CD4-positive, alpha-beta T cell treated with Interleukin-12 subunit alpha and Interleukin-12 subunit beta, for 1 hour (primary cell): ENCODE measurements at regions not wholly inside any gene's neighbourhood (a gene's known extent, or its start where the extent isn't known, plus 50 kb on each side); places are given as distances from the start of the nearest gene placed in this dataset.

ENCODE experiments used
- DNase-seq: peaks from one replicate; pipeline ENCODE4 v3.0.0-alpha.2; 2020

DNA sequence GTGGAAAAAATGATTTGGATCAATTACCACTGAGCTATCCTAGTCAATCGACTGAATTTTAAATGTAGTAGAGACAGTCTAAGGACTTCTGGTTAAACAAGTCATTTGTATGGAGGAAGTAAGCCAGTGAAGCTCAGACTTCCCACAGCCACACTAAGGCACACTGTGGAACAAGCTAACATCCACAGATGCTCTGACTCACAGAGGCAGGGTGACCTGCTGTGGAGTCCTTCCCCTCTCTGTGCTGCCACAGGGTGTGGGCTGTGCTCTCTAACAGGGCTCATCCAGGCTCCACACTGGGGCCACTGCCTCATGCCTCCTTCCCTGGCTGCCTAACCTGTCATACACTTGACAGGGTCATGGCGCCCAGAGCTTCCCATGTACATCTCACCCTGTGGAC, 351.0 kb downstream of the GALR1 start:
- DNase-seq = no peak

DNA sequence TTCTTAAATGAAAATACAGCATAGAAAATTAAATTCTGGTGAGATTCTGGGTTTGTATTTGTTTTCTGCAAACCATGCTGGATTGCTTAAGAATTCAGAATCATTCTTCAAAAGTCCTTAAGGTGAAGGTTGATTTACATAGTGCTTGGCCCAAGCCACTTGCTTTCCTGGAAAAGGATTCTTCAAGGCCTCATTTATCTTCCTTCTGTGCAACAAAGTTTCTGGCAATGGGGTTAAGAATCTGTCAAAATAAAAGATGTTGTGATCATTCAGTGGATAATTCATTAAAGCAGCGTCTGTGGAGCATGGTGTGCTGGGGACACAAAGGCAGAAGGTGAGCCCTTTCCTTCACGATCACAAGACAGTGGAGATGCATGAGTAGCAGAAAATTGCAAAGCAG, 351.9 kb downstream of the GALR1 start:
- DNase-seq = no peak

DNA sequence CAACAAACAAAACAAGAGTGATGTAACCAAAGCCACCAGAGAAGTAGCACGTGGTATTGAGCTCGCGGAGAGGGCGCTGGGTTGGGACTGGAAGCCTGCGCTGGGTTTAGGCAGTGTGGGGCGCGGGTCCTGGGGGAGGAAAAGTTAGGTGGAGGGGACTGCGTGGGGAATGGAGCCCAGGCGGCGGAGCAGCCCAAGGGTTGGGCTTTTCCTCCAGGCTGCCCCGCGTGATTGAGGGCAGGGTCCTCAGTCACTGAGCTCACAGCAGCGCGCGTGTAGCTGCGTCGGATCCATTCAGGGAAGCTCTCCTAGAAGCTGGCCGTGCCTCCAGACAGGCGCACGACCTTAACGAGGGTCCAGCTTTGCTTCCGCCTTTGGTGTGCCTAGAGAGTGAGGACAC, 357.4 kb downstream of the GALR1 start:
- DNase-seq = no peak

DNA sequence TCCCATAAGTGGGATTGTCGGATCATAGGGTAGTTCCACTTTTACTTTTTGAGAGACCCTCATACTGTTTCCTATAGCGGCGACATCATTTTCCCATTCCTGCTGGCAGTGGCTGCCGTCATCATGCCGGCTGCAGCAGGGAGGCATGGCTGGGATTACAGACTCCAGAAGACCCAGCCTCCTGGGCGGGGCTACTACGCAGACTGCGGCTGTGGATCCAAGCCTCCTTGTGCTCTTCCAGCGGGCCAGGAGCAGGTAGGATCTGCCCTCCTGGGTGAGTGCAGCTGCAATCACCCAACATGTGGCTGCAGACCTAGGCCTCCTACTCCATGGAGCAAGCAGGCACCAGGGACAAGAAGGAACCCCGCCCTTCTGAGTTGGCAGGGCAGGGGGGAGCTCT, 359.2 kb downstream of the GALR1 start:
- DNase-seq = no peak

DNA sequence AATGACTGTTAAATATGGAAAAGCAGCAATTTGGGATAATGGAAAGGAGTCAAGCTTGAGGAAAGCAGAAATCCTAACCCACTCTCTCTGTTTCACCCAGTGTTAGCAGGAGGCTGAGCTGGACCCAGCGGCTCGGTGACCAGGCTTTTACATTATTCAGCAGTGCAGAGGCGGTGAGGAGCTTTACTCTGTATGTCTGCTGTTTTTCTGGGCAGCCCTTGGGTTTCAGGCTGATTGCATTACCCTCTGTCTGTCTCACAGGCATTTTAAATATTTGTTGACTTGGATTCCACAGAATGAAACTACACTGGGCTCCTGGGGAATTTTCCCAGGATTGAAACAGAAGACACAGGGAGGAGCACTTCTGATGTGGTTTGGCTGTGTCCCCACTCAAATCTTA, 368.0 kb downstream of the GALR1 start:
- DNase-seq = no peak

DNA sequence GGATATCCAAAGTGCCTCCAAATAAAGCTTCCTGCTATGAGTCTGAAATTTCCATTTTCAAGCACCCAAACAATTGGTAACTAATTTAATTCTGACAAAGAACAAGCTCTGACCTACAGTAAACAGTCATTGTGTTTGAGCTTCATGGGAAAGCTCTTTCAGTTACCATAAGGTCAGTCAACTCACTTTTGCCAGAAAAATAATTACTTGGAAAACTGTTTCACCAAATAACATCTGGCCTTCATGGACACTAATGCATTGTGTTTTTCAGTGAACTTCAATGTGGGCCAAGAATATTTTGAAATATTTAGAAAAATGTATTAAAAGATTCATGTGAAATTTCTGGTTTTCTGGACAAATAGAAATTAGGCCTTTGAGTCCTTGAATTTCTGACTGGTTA, 369.9 kb downstream of the GALR1 start:
- DNase-seq = no peak

DNA sequence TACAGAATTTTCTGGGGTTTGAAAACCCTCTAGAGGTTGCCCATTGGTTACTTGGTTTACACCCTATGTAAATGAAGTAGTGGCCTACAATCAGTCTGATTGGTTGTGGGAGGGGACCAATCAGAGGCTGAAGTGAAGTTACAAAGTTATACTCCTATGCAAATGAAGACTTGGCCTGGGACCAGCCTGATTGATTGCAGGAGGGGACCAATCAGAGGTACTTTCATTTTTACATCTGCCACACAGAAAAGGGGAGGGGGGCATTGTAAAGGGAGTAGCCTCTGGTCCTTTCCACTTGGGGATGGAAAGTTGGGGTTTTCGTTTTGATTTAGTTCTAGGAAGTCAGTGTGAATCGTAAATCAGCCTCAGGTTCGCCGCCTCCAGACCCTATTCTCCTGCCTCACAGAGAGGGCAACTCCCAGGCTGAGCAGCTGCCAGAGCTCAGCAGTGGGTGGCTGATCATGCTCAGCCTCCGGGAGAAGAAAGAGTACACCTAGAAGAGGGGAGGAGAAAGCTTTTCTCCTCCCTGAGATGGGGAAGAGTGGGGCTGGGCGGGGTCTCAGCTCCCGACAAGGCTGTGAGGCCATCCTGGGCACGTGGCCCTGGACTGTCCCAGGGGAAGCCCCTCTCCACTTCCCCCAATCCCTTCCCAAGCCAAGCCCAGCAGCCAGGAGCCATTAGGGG, 372.5 kb downstream of the GALR1 start:
- peak; percentile 52 for DNase-seq

DNA sequence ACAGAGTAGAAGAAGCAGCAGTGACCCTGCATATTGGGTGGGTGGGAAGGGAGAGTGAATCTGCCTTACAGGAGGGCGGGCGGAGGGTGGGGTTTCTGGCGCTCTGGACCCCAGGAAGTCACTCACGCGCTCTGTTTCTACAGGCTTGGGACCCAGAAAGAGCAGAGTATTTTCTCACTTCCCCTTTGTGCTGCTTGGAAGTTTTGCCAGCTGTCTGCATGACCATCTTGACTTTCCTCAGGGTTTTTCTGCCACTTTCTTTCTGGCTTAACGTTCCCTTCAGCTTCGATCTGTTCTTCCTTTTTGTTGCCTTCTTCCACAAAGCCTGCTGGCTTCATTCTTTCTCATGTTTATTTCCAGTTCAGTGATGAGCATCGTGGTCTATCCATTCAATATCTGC, 383.1 kb downstream of the GALR1 start:
- DNase-seq = no peak

DNA sequence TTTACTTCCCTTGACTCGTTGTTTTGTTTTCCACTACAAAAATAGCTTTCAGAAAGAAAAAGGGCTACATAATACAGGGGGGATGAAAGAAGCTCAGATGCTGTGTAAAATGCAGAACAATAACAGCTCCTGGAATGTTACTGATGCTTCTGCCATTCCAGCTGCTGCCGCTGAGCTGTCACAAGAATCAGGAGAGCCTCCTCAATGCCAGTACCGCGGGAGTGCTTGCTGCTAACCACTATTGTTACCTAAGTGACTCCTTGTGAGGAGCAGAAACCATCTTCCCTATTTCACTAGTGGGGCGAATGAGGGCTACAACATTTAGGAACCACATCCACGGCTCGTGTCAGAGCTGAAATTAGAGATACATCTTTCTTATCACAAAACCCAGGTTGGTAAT, 384.8 kb downstream of the GALR1 start:
- no peak for DNase-seq

DNA sequence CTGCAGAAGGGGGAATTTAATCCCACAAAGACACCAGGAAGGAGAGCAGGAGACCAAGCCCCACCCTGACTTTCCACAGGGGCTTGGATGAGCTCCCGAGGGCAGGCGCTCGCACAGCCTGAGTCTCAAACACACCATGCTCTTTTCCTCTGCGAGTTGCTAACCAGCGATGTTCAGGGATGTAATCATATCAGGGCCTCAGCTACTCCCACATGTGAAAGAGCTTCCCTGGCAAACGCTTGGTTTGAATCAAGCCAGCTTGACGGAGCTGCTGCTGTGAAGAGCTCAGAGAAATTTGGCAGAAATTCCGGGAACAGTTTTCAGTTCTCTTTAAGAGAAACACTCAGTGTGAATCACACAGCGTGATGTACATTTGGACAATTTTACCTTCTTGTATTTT, 385.8 kb downstream of the GALR1 start:
- no peak for DNase-seq

DNA sequence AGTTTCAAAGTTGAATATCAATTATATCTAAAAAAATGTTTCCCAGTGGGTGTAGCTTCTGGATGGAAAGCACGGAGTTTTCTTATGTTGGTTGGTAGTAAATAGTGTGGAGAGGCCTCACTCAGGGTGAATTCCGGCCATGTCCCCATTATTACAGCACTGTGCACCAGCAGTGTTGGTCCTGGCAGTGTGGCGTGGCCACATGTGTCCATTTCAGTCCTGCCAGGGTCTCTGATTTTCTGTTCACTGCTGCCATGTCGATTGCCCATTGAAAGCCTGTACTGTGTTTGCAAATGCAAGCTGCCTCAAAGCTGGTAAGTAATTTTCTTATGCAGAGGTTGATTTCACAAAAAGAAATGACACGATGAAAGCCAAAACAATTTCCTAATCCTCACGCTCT, 386.2 kb downstream of the GALR1 start:
- no peak for DNase-seq

DNA sequence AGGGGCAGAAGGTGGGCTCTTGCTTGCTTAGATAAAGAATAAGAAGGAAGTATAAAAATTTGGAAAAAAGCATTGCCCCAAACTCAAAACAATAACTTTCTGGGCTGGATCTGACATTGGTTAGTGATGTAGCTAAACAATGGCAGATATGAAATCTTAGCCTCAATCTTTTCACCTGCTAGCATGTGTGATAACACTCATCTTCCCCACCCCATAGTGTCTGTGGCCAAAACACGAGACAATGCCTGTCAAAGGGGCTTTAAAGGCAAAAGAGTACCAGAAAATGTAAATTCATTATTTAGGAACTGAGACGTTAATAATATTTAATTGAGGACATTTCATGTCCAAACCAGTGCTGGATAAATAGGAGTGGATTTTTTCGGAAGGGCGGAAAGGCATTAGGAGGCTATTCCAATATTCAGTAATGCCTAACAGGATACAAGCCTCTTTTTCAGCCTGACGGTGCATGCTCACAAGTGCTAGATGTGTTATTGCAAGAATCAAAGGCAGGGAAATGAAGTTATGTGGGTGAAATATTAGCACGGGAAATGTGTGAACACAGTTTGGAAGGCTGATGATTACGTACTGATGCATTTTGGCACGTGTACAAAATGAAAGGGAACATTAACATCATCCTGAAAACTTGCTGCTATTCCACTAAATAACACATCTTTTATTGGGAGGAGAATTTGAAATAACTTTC, 395.7 kb downstream of the GALR1 start:
- DNase-seq = no peak

DNA sequence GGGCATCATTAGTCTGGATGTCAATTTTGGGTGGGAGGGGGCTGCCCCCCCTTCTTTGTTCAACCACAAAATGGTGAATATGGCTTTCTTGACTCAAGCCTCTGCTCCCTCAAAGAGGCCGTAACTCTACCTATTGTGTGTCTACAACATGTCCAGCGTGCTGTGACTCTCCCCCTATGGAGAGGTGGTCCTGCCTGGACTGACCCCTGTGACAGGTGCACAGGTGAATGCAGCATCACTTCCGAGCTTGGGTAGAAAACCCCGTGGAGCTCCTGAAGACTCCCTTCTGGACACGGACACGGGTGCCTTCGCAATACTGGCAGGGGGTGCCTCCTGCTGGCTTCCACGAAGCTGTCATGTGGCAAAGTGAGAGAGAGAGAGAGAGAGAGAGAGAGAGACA, 397.8 kb downstream of the GALR1 start:
- no peak for DNase-seq

DNA sequence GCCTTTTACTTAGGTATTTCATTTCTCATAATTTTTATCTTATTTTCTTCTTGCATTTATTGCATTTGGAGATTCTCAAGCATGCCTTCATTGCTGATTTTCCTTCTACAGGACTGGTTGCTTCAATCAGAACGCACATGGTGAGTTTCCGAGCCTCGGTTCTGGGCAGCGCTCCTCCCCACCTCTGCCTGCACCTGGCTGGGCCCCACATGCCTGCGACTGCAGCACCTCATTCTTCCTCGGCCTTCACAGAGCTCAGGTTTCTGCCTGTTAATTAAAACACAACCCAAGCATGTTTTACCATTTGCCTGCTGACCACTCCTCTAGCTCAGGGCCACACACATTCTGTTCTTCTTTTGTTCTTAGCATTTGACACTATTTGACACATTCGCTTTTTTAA, 398.8 kb downstream of the GALR1 start:
- no peak for DNase-seq

DNA sequence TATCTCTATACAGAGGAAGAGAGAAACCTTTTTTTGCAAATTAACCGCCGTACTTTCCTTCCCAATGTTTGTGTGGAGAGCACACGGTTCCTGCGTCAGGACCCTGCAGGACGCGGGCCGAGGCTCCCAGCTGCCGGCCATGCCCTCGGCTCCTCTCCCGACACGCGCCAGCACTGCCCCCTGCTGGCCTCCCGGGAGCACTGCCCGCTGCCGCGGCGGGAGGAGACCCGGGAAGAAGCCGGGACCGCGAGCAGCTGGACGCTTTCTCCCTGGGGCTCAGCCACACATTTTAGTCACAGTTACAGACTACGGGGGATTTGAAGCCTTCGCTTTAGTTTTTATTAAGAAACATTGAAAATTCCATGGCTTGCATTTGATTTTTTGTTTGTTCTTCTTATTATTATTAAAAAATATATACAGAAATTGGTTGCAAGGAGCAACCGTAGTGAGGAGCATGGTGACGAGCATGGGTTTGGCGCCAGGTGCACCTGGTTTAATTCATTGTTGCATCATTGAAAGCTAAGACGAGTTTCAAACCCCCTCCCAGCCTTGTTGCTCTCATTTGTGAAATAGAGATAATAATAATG, 401.2 kb downstream of the GALR1 start:
- DNase-seq = peak; percentile 56

DNA sequence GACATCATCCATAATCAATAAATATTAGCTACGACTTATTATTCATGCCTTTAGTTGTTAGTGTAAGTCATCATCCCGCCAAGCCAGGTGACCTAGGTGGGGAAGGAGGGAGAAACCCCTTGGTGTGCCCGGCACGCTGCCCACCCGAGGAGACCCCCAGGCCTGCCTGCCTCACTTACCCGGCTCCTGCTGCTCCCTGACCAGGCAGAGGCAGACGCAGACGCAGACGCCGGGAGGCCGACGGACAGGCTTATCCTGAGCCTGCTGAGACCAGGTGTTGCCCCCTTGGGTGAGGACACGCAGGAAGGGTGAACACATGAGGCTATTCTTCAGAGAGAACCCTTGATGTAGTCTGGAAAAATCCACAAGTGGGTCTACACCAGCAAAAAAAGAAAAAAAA, 401.8 kb downstream of the GALR1 start:
- no peak for DNase-seq

DNA sequence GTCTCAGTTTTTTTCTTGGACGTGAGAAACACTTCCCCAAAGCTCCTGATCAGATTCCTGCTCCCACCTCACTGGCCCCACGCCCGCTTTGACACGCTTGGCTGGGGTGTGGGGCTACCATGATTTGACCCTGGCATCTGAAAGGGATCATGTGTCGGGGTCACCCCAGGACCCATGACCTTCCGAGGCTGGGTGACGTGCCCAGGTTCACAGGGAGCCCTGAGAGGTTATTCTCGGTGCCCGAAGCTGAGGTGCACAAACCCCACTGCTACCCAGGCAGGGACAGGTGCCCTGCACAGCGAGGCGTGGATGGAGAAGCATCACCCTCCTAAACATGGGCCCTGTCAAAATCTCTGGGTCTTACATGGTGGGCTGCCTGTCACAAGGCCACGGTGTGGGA, 404.1 kb downstream of the GALR1 start:
- DNase-seq = no peak

DNA sequence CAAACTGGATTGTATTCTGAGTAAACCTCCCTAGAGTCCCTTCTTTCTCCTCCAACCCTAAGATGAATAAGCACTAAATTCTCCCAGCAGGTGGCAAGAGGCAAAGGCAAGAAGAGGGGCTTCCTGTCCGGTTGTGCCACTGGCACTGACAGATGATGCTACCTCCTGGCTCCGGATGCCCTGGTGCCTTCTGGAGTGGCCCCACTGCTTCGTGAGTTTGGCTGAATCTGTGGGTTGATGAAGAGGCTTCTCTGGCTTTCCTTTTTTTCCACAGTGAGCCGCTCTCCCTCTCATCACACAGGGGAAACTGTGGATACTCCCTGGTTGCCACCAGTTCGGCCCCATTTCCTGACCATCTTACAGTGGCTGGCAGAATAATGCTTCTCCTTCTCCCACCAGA, 404.7 kb downstream of the GALR1 start:
- DNase-seq = no peak

DNA sequence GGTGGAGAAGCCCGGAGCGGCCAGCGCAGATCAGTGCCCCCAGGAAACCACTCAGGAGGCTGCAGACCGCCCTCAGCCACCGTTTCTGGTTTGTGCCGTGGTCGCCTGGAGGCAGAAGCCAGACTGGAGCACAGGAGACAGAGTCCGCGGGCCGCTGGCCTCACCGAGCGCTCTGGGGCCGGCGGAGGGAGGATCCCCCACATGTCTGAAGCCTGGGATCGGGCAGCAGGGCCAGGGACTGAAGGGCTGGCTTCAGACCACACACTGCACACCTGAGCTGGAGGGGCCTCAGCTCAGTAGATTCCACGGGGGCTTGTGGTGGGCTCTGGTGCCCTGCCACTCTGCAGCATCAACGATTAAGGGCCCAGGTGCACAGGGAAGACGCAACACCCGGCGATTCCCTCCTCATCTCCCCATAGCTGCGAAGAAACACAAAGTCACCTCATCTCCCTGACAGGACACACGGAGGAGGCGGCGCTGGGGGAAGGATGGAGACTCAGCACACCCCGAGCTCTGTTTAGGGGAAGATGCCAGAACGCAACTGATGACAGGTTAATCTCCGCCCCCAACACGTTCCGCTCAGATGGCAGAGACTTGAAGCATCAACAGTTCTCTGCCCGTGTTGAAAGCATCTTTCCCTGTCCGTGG, 408.1 kb downstream of the GALR1 start:
- no peak for DNase-seq

DNA sequence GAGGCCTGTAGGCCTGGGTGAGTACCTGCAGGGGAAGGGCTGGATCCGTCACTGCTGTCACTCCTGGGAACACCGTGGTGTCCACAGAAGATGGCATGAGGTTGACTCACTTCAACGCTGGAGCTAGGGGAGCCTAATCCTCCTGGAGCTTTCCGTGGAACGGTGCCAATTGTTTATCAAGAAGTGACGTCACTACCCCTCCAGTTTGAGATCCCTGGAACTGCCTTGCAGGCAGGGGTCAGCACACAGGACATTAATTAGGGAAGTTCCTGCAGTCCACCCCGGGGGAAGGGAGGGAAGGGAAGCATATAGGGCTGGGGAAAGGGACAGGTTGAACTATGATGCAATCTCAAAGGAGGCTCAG, 408.6 kb downstream of the GALR1 start:
- DNase-seq = no peak

DNA sequence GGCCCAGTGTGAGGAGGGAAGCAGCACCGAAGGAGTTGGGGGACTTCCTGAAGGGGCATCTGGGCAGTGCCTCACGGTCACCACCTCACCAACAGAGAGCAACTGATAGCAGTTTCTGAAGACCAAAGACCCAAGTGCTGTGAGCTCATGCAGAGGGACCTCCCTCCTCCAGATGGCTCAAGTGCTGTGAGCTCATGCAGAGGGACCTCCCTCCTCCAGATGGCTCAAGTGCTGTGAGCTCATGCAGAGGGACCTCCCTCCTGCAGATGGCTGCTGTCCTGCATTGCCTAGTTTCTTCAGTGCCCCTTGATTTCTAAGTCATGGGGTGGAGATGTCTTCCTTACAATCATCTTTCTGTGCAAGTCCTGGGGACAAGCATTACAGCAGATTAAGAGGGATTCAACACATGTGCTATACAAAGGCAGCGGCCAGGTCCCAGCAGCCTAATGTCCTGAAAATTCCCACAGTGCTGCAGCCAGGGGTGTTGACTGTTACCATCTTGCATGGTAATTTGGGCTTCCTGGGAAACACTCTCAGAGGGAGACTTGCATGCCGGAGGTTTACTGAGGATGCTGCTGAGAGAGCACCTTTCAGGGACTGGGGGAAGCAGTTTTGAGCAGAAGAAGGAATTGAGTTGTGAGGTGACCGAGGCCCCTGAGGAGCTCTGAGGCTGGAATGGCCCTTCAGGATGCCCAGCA, 409.3 kb downstream of the GALR1 start:
- DNase-seq = no peak

DNA sequence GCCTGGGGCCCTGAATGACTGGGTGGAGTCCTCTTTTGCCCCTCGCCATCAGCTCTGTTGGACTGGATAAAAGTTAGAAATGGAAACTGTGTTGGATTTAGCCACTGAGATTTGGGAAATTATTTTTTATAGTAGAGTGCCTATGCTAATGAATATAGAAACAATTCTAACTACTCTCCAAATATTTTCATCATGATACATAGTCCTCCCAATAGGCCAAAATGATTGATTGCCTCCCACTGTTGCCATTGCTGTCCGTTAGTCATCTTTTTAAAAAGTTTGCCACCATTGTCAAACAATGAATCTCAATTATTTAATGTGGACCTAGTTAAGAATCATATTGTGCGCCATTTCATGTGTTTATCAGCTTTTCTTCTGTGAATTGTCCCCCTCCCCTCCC, 417.0 kb downstream of the GALR1 start:
- no peak for DNase-seq

DNA sequence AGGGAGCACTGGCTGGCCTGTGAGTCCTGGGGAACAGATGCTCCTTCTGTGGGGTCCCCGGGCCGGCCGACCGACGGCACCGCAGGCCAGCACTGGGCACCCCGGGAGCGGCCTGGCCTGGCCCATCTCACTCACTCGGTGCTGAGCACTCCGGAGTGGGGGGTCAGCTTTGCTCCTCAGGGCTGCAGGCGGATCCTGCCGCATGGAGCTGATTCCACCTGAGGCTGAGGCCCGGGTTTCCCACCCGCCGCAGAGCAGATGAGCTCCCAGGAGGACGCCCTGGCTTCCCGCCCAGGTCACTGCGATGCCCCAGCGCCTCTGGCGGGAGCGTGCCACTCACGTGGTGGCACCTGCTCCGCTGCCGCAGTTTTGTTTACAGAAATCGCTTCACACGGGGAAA, 418.6 kb downstream of the GALR1 start:
- no peak for DNase-seq

DNA sequence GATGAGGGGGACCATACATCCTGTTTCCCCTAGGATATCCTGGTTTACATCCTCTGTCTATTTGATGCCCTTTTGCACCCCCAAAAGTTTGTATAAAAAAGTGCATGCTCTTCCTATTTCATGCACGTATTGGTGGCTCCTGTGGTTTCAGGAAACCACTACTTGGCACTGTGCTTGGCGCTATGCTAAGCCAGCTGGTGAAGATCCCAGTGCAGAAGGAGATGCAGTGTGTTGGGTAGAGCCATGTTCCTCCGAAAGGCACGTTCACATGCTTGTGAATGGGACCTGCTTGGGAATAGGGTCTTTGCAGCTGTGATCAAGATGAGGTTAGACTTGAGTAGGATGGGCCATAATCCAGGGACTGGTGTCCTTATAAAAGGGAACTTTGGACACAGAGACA, 419.7 kb downstream of the GALR1 start:
- no peak for DNase-seq
